ENCODE measurements at regions not wholly inside any gene's neighbourhood (a gene's known extent, or its start where the extent isn't known, plus 50 kb on each side); places are given as distances from the start of the nearest gene placed in this dataset.

- Histone ChIP-seq H3K4me1 (ENCODE audit: control insufficient read depth, insufficient read depth, low read length) (peaks cover 12% of the 10 kb centered on the region), H3K9ac (ENCODE audit: low read length) (no peak overlapping the region), H3K27ac (ENCODE audit: low read depth, low read length) (no peak overlapping the region), H3K36me3 (ENCODE audit: control insufficient read depth, insufficient read depth, low read length) (no peaks in the 10 kb centered on the region), H3K9me3 (ENCODE audit: control insufficient read depth, insufficient read depth, low read depth, low read length) (no peaks in the 10 kb centered on the region), H3K27me3 (ENCODE audit: control insufficient read depth, insufficient read depth, low read length) (no peaks in the 10 kb centered on the region; the same call in 1 of the 2 replicates), H3K4me3 (ENCODE audit: low read depth, low read length) (no peak overlapping the region)
Observed at GRCh38 chr15:69810431-69811354, 287.0 kb downstream of the TLE3 start.

- peak overlapping the region; percentile 41; the same call in 1 of the 2 replicates for H3K4me3 ChIP-seq (ENCODE audit: low read depth, low read length)
- H3K27ac ChIP-seq (ENCODE audit: low read depth, low read length), result no peak overlapping the region
- no peaks in the 10 kb centered on the region; the same call in 1 of the 2 replicates for H3K27me3 ChIP-seq (ENCODE audit: control insufficient read depth, insufficient read depth, low read length)
- H3K4me1 ChIP-seq (ENCODE audit: control insufficient read depth, insufficient read depth, low read length), result peaks cover 12% of the 10 kb centered on the region
- no peaks in the 10 kb centered on the region for H3K9me3 ChIP-seq (ENCODE audit: control insufficient read depth, insufficient read depth, low read depth, low read length)
- no peaks in the 10 kb centered on the region for H3K36me3 ChIP-seq (ENCODE audit: control insufficient read depth, insufficient read depth, low read length)
- no peak overlapping the region for H3K9ac ChIP-seq (ENCODE audit: low read length)
Observed at GRCh38 chr15:69812861-69813261, 284.9 kb downstream of the TLE3 start.

GRCh38 chr15:69813881-69814280 is 283.8 kb downstream of the TLE3 start:
- no peak overlapping the region for H3K27ac ChIP-seq (ENCODE audit: low read depth, low read length)
- no peaks in the 10 kb centered on the region for H3K36me3 ChIP-seq (ENCODE audit: control insufficient read depth, insufficient read depth, low read length)
- peaks cover 12% of the 10 kb centered on the region for H3K4me1 ChIP-seq (ENCODE audit: control insufficient read depth, insufficient read depth, low read length)
- no peak overlapping the region for H3K9ac ChIP-seq (ENCODE audit: low read length)
- no peak overlapping the region for H3K4me3 ChIP-seq (ENCODE audit: low read depth, low read length)
- no peaks in the 10 kb centered on the region for H3K9me3 ChIP-seq (ENCODE audit: control insufficient read depth, insufficient read depth, low read depth, low read length)
- H3K27me3 ChIP-seq (ENCODE audit: control insufficient read depth, insufficient read depth, low read length), result no peaks in the 10 kb centered on the region; the same call in none of the 2 replicates

- no peaks in the 10 kb centered on the region for H3K36me3 ChIP-seq (ENCODE audit: control insufficient read depth, insufficient read depth, low read length)
- no peaks in the 10 kb centered on the region for H3K9me3 ChIP-seq (ENCODE audit: control insufficient read depth, insufficient read depth, low read depth, low read length)
- H3K27ac ChIP-seq (ENCODE audit: low read depth, low read length), result no peak overlapping the region
- peaks cover 12% of the 10 kb centered on the region for H3K4me1 ChIP-seq (ENCODE audit: control insufficient read depth, insufficient read depth, low read length)
- H3K9ac ChIP-seq (ENCODE audit: low read length), result no peak overlapping the region
- no peak overlapping the region for H3K4me3 ChIP-seq (ENCODE audit: low read depth, low read length)
- H3K27me3 ChIP-seq (ENCODE audit: control insufficient read depth, insufficient read depth, low read length), result no peaks in the 10 kb centered on the region; the same call in none of the 2 replicates
Observed at GRCh38 chr15:69814932-69815331, 282.8 kb downstream of the TLE3 start.

- Histone ChIP-seq H3K27me3 (ENCODE audit: control insufficient read depth, insufficient read depth, low read length) (no peaks in the 10 kb centered on the region; the same call in none of the 2 replicates), H3K27ac (ENCODE audit: low read depth, low read length) (no peak overlapping the region), H3K4me3 (ENCODE audit: low read depth, low read length) (no peak overlapping the region), H3K36me3 (ENCODE audit: control insufficient read depth, insufficient read depth, low read length) (no peaks in the 10 kb centered on the region), H3K9me3 (ENCODE audit: control insufficient read depth, insufficient read depth, low read depth, low read length) (no peaks in the 10 kb centered on the region), H3K4me1 (ENCODE audit: control insufficient read depth, insufficient read depth, low read length) (peaks cover 17% of the 10 kb centered on the region), H3K9ac (ENCODE audit: low read length) (no peak overlapping the region)
Observed at GRCh38 chr15:69815793-69816192, 281.9 kb downstream of the TLE3 start.

GRCh38 chr15:69816522-69816921 is 281.2 kb downstream of the TLE3 start:
- no peak overlapping the region for H3K9ac ChIP-seq (ENCODE audit: low read length)
- no peaks in the 10 kb centered on the region for H3K9me3 ChIP-seq (ENCODE audit: control insufficient read depth, insufficient read depth, low read depth, low read length)
- H3K27me3 ChIP-seq (ENCODE audit: control insufficient read depth, insufficient read depth, low read length), result peaks cover 3% of the 10 kb centered on the region
- H3K4me3 ChIP-seq (ENCODE audit: low read depth, low read length), result no peak overlapping the region
- peaks cover 25% of the 10 kb centered on the region for H3K4me1 ChIP-seq (ENCODE audit: control insufficient read depth, insufficient read depth, low read length)
- no peak overlapping the region for H3K27ac ChIP-seq (ENCODE audit: low read depth, low read length)
- no peaks in the 10 kb centered on the region for H3K36me3 ChIP-seq (ENCODE audit: control insufficient read depth, insufficient read depth, low read length)

GRCh38 chr15:69818529-69818928 is 279.2 kb downstream of the TLE3 start:
- no peaks in the 10 kb centered on the region for H3K36me3 ChIP-seq (ENCODE audit: control insufficient read depth, insufficient read depth, low read length)
- no peak overlapping the region for H3K4me3 ChIP-seq (ENCODE audit: low read depth, low read length)
- peaks cover 6% of the 10 kb centered on the region for H3K27me3 ChIP-seq (ENCODE audit: control insufficient read depth, insufficient read depth, low read length)
- H3K27ac ChIP-seq (ENCODE audit: low read depth, low read length), result no peak overlapping the region
- H3K9ac ChIP-seq (ENCODE audit: low read length), result no peak overlapping the region
- no peaks in the 10 kb centered on the region for H3K9me3 ChIP-seq (ENCODE audit: control insufficient read depth, insufficient read depth, low read depth, low read length)
- H3K4me1 ChIP-seq (ENCODE audit: control insufficient read depth, insufficient read depth, low read length), result peaks cover 19% of the 10 kb centered on the region

- Histone ChIP-seq H3K9me3 (ENCODE audit: control insufficient read depth, insufficient read depth, low read depth, low read length) (no peaks in the 10 kb centered on the region), H3K36me3 (ENCODE audit: control insufficient read depth, insufficient read depth, low read length) (no peaks in the 10 kb centered on the region), H3K9ac (ENCODE audit: low read length) (no peak overlapping the region), H3K4me1 (ENCODE audit: control insufficient read depth, insufficient read depth, low read length) (peaks cover 13% of the 10 kb centered on the region), H3K27me3 (ENCODE audit: control insufficient read depth, insufficient read depth, low read length) (peaks cover 6% of the 10 kb centered on the region; the same call in 1 of the 2 replicates), H3K4me3 (ENCODE audit: low read depth, low read length) (no peak overlapping the region), H3K27ac (ENCODE audit: low read depth, low read length) (no peak overlapping the region)
Observed at GRCh38 chr15:69819371-69819770, 278.3 kb downstream of the TLE3 start.

GRCh38 chr15:69820819-69821218 is 276.9 kb downstream of the TLE3 start:
- Histone ChIP-seq H3K9ac (ENCODE audit: low read length) (no peak overlapping the region), H3K4me3 (ENCODE audit: low read depth, low read length) (no peak overlapping the region), H3K36me3 (ENCODE audit: control insufficient read depth, insufficient read depth, low read length) (no peaks in the 10 kb centered on the region), H3K9me3 (ENCODE audit: control insufficient read depth, insufficient read depth, low read depth, low read length) (no peaks in the 10 kb centered on the region), H3K27ac (ENCODE audit: low read depth, low read length) (no peak overlapping the region), H3K4me1 (ENCODE audit: control insufficient read depth, insufficient read depth, low read length) (peaks cover 15% of the 10 kb centered on the region), H3K27me3 (ENCODE audit: control insufficient read depth, insufficient read depth, low read length) (peaks cover 6% of the 10 kb centered on the region; the same call in 1 of the 2 replicates)

- Histone ChIP-seq H3K36me3 (ENCODE audit: control insufficient read depth, insufficient read depth, low read length) (no peaks in the 10 kb centered on the region), H3K4me1 (ENCODE audit: control insufficient read depth, insufficient read depth, low read length) (peaks cover 27% of the 10 kb centered on the region), H3K27ac (ENCODE audit: low read depth, low read length) (no peak overlapping the region), H3K4me3 (ENCODE audit: low read depth, low read length) (no peak overlapping the region), H3K9ac (ENCODE audit: low read length) (no peak overlapping the region), H3K27me3 (ENCODE audit: control insufficient read depth, insufficient read depth, low read length) (peaks cover 6% of the 10 kb centered on the region; the same call in 1 of the 2 replicates), H3K9me3 (ENCODE audit: control insufficient read depth, insufficient read depth, low read depth, low read length) (no peaks in the 10 kb centered on the region)
Observed at GRCh38 chr15:69823223-69823907, 274.4 kb downstream of the TLE3 start.

Data from HUES6 (cell line).